ENCODE measurements at regions not wholly inside any gene's neighbourhood (a gene's known extent, or its start where the extent isn't known, plus 50 kb on each side); places are given as distances from the start of the nearest gene placed in this dataset.

DNA sequence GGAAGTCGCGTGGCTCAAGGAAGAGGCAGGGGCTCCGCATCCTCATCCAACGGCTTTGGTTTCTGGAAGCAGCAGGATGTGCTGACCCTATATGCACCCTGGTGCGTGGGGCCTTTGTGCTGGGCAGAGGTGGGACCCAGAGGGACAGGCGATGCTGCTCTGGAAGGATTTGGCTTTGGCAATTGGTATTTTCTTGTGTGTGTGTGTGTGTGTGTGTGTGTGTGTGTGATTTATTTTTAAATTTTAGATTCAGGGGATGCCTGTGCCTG lies 321.9 kb upstream of the ZNF507 start:
- Histone ChIP-seq H3K4me2 (ENCODE audit: low read length) (no peak overlapping the region), H3K4ac (ENCODE audit: low read depth, low read length) (no peak overlapping the region), H3K23ac (ENCODE audit: low read length) (no peak overlapping the region), H3K79me2 (ENCODE audit: control insufficient read depth, insufficient read depth, low read length) (no peaks in the 10 kb centered on the region), H3K4me1 (ENCODE audit: control insufficient read depth, low read depth, low read length) (no peaks in the 10 kb centered on the region), H2BK5ac (ENCODE audit: low read length) (no peak overlapping the region), H3K79me1 (ENCODE audit: low read length) (no peaks in the 10 kb centered on the region), H2AK5ac (ENCODE audit: low read length) (no peak overlapping the region), H3K27ac (ENCODE audit: low read depth, low read length) (no peak overlapping the region), H3K4me3 (ENCODE audit: low read length) (no peak overlapping the region), H3K56ac (ENCODE audit: low read length) (no peak overlapping the region), H3K9ac (ENCODE audit: low read length) (no peak overlapping the region), H3K18ac (ENCODE audit: low read length) (no peak overlapping the region), H3K36me3 (ENCODE audit: control insufficient read depth, insufficient read depth, low read length) (no peaks in the 10 kb centered on the region), H3K27me3 (ENCODE audit: insufficient read depth, low read length, poor library complexity) (no peaks in the 10 kb centered on the region), H2BK15ac (replicated peaks; ENCODE audit: low read depth) (no peak overlapping the region), H4K5ac (ENCODE audit: low read length) (no peak overlapping the region), H4K8ac (ENCODE audit: low read depth, low read length) (no peak overlapping the region), H2BK120ac (ENCODE audit: low read depth, low read length) (no peak overlapping the region)
- WGBS (ENCODE audit: extremely low coverage, insufficient coverage, low lambda C conversion rate), result no CpG with 5 or more reads among the region's 6 CpGs
- no peak for DNase-seq

DNA sequence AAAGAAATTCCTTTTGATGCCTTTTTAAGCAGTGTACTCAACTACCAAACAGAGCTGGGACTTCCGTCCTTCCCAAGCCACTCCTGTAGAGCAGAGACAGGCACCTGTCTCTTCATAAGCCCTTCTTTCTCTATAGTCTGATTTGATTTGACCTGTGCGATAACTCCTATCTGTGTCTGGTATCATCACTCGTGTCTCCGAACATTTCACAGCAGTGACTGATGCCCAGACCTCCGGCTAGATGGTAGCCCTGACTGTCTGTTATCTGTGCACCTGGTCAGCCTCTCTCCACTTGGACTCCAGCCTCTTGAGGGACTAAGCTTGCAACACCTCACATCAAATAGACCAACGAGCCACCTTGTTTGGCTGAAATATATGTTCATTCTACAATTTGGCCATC lies 316.2 kb upstream of the ZNF507 start:
- Histone ChIP-seq H3K9ac (ENCODE audit: low read length) (no peak overlapping the region), H3K79me2 (ENCODE audit: control insufficient read depth, insufficient read depth, low read length) (no peaks in the 10 kb centered on the region), H2AK5ac (ENCODE audit: low read length) (no peak overlapping the region), H3K27me3 (ENCODE audit: insufficient read depth, low read length, poor library complexity) (no peaks in the 10 kb centered on the region), H3K4ac (ENCODE audit: low read depth, low read length) (no peak overlapping the region), H3K18ac (ENCODE audit: low read length) (no peak overlapping the region), H4K8ac (ENCODE audit: low read depth, low read length) (no peak overlapping the region), H3K4me1 (ENCODE audit: control insufficient read depth, low read depth, low read length) (no peaks in the 10 kb centered on the region), H3K79me1 (ENCODE audit: low read length) (no peaks in the 10 kb centered on the region), H3K56ac (ENCODE audit: low read length) (no peak overlapping the region), H3K36me3 (ENCODE audit: control insufficient read depth, insufficient read depth, low read length) (no peaks in the 10 kb centered on the region), H3K4me3 (ENCODE audit: low read length) (no peak overlapping the region), H3K4me2 (ENCODE audit: low read length) (no peak overlapping the region), H2BK120ac (ENCODE audit: low read depth, low read length) (no peak overlapping the region), H3K27ac (ENCODE audit: low read depth, low read length) (no peak overlapping the region), H2BK15ac (replicated peaks; ENCODE audit: low read depth) (no peak overlapping the region), H3K23ac (ENCODE audit: low read length) (no peak overlapping the region), H4K5ac (ENCODE audit: low read length) (no peak overlapping the region), H2BK5ac (ENCODE audit: low read length) (no peak overlapping the region)
- no CpG with 5 or more reads among the region's 6 CpGs for WGBS (ENCODE audit: extremely low coverage, insufficient coverage, low lambda C conversion rate)
- no peak for DNase-seq

DNA sequence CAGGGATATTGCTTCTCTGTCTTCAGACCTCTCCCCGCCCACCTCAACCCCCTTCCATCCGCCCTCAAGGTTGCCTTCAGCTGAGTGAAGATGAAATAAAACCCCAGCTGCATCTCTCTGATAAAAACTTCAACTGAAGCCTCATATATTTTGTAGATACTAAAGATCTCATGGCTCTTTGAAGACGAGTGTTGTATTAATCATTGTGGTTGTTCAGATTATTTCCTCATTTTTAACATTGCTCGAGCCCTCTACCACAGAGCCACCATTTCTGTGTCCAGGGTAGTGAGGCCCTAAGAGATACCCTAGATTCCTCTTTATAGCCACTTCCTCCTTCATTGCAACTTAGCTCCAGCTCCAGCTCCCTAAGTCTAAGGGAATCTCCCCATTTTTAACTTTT lies 312.8 kb upstream of the ZNF507 start:
- H3K4me3 ChIP-seq (ENCODE audit: low read length), result no peak overlapping the region
- H3K56ac ChIP-seq (ENCODE audit: low read length), result no peak overlapping the region
- no peak overlapping the region for H3K18ac ChIP-seq (ENCODE audit: low read length)
- H3K23ac ChIP-seq (ENCODE audit: low read length), result no peak overlapping the region
- H3K79me2 ChIP-seq (ENCODE audit: control insufficient read depth, insufficient read depth, low read length), result no peaks in the 10 kb centered on the region
- no peak overlapping the region for H3K9ac ChIP-seq (ENCODE audit: low read length)
- no peak overlapping the region for H2BK15ac ChIP-seq (replicated peaks; ENCODE audit: low read depth)
- no peak overlapping the region for H2BK120ac ChIP-seq (ENCODE audit: low read depth, low read length)
- H3K4me1 ChIP-seq (ENCODE audit: control insufficient read depth, low read depth, low read length), result no peaks in the 10 kb centered on the region
- no peak for DNase-seq
- H3K4me2 ChIP-seq (ENCODE audit: low read length), result no peak overlapping the region
- H3K4ac ChIP-seq (ENCODE audit: low read depth, low read length), result no peak overlapping the region
- H3K36me3 ChIP-seq (ENCODE audit: control insufficient read depth, insufficient read depth, low read length), result no peaks in the 10 kb centered on the region
- H4K5ac ChIP-seq (ENCODE audit: low read length), result no peak overlapping the region
- no peaks in the 10 kb centered on the region for H3K27me3 ChIP-seq (ENCODE audit: insufficient read depth, low read length, poor library complexity)
- H3K27ac ChIP-seq (ENCODE audit: low read depth, low read length), result no peak overlapping the region
- H3K79me1 ChIP-seq (ENCODE audit: low read length), result no peaks in the 10 kb centered on the region
- no peak overlapping the region for H2AK5ac ChIP-seq (ENCODE audit: low read length)
- no peak overlapping the region for H4K8ac ChIP-seq (ENCODE audit: low read depth, low read length)
- H2BK5ac ChIP-seq (ENCODE audit: low read length), result no peak overlapping the region
- no CpG with 5 or more reads among the region's 4 CpGs for WGBS (ENCODE audit: extremely low coverage, insufficient coverage, low lambda C conversion rate)

DNA sequence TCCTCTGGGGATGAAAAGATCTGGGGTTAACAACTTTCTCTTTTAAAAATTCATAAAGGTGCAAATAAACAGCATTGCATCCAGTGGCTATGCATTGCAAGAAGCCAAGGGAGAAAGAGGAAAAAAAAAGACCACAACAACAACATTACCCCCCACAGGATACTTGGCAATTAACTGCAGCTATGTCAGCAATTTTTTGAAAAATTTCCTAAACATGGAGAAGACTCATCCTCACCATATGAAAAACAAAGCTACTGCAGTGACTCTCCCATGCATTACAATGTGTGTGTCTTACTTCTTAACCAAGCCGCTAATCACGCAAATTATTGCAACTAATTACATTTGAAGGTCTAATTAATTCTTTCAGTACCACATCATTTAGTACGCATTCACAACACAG lies 309.8 kb upstream of the ZNF507 start:
- no peak overlapping the region for H3K9ac ChIP-seq (ENCODE audit: low read length)
- no peak overlapping the region for H2BK5ac ChIP-seq (ENCODE audit: low read length)
- H4K8ac ChIP-seq (ENCODE audit: low read depth, low read length), result no peak overlapping the region
- H3K36me3 ChIP-seq (ENCODE audit: control insufficient read depth, insufficient read depth, low read length), result no peaks in the 10 kb centered on the region
- no peak overlapping the region for H3K4me2 ChIP-seq (ENCODE audit: low read length)
- H3K4me3 ChIP-seq (ENCODE audit: low read length), result no peak overlapping the region
- no peak for DNase-seq
- no peak overlapping the region for H4K5ac ChIP-seq (ENCODE audit: low read length)
- no CpG with 5 or more reads among the region's 3 CpGs for WGBS (ENCODE audit: extremely low coverage, insufficient coverage, low lambda C conversion rate)
- H3K56ac ChIP-seq (ENCODE audit: low read length), result no peak overlapping the region
- no peaks in the 10 kb centered on the region for H3K79me1 ChIP-seq (ENCODE audit: low read length)
- H3K18ac ChIP-seq (ENCODE audit: low read length), result no peak overlapping the region
- no peak overlapping the region for H3K23ac ChIP-seq (ENCODE audit: low read length)
- H3K27me3 ChIP-seq (ENCODE audit: insufficient read depth, low read length, poor library complexity), result no peaks in the 10 kb centered on the region
- no peaks in the 10 kb centered on the region for H3K79me2 ChIP-seq (ENCODE audit: control insufficient read depth, insufficient read depth, low read length)
- H2AK5ac ChIP-seq (ENCODE audit: low read length), result no peak overlapping the region
- no peak overlapping the region for H2BK15ac ChIP-seq (replicated peaks; ENCODE audit: low read depth)
- no peak overlapping the region for H3K27ac ChIP-seq (ENCODE audit: low read depth, low read length)
- H2BK120ac ChIP-seq (ENCODE audit: low read depth, low read length), result no peak overlapping the region
- no peaks in the 10 kb centered on the region for H3K4me1 ChIP-seq (ENCODE audit: control insufficient read depth, low read depth, low read length)
- no peak overlapping the region for H3K4ac ChIP-seq (ENCODE audit: low read depth, low read length)

DNA sequence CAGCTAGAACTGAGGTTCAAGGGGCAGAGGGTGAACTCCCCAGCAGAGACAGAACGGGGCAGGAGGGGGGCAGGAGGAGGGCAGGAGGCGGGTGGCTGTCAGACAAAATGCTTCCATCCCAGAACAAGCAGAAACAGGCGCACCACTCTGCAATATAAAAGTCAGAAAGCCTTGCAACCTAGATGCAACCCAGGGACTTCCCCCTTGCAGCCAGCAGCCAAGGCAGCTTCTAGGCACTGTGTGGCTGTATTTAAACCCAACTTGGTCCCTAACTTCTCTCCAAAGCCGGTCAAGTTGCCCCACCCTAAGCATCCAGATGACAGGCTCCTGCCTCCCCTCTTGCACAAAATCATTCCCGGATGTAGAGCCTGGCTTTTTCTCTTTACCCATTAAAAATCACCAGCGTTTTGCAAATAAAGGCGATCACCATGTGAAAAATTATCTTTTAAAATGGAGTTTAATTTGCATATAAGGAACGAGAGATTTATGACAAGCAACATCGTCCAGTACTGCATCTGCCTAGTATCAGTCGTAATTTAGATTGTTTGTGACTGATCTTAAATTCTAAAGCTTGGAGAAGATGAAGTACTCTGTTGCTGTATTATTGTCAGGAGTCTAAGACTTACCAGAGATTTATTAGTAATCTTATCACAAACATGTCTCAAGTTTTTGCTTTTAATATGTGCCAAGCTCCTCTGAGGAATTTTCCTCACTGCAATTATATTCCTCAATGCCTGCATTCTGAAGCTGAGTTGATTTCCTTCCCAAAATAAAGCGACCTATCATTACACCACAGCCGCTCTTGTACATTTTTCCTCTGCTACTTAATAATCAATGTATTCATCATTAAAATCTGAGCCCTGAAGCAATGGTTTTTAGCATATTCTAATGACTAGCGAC lies 307.1 kb upstream of the ZNF507 start:
- no peaks in the 10 kb centered on the region for H3K27me3 ChIP-seq (ENCODE audit: insufficient read depth, low read length, poor library complexity)
- H2AK5ac ChIP-seq (ENCODE audit: low read length), result no peak overlapping the region
- no peak overlapping the region for H3K23ac ChIP-seq (ENCODE audit: low read length)
- no peak overlapping the region for H3K27ac ChIP-seq (ENCODE audit: low read depth, low read length)
- no peaks in the 10 kb centered on the region for H3K36me3 ChIP-seq (ENCODE audit: control insufficient read depth, insufficient read depth, low read length)
- no peak overlapping the region for H3K4me3 ChIP-seq (ENCODE audit: low read length)
- no peak overlapping the region for H3K4me2 ChIP-seq (ENCODE audit: low read length)
- H3K9ac ChIP-seq (ENCODE audit: low read length), result no peak overlapping the region
- H3K79me2 ChIP-seq (ENCODE audit: control insufficient read depth, insufficient read depth, low read length), result no peaks in the 10 kb centered on the region
- no peak overlapping the region for H2BK5ac ChIP-seq (ENCODE audit: low read length)
- H3K56ac ChIP-seq (ENCODE audit: low read length), result no peak overlapping the region
- H2BK120ac ChIP-seq (ENCODE audit: low read depth, low read length), result no peak overlapping the region
- no peak overlapping the region for H3K18ac ChIP-seq (ENCODE audit: low read length)
- no peak overlapping the region for H4K5ac ChIP-seq (ENCODE audit: low read length)
- H2BK15ac ChIP-seq (replicated peaks; ENCODE audit: low read depth), result no peak overlapping the region
- H3K79me1 ChIP-seq (ENCODE audit: low read length), result no peaks in the 10 kb centered on the region
- no peak overlapping the region for H3K4ac ChIP-seq (ENCODE audit: low read depth, low read length)
- no peak for DNase-seq
- H3K4me1 ChIP-seq (ENCODE audit: control insufficient read depth, low read depth, low read length), result no peaks in the 10 kb centered on the region
- H4K8ac ChIP-seq (ENCODE audit: low read depth, low read length), result no peak overlapping the region
- WGBS (ENCODE audit: extremely low coverage, insufficient coverage, low lambda C conversion rate), result no CpG with 5 or more reads among the region's 13 CpGs

DNA sequence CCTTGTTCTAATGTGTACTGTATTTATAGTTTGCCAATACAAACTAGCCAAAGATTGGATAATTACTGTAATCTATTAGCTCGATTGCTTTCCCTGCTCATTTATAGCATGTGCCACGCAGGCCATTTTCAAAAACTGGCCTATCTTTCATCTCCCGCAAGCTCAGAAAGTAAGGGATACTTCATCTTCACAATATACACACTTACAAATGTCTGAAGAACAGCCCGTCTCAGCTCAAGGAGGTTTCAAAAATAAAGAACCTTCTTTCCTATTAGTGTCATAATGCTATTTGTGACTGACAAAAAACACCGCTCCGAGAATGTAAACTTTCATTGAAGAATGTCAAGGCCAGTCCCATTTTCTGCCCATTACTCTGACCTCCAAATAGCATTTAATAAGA lies 306.4 kb upstream of the ZNF507 start:
- Histone ChIP-seq H2BK5ac (ENCODE audit: low read length) (no peak overlapping the region), H3K79me1 (ENCODE audit: low read length) (no peaks in the 10 kb centered on the region), H4K5ac (ENCODE audit: low read length) (no peak overlapping the region), H3K4me1 (ENCODE audit: control insufficient read depth, low read depth, low read length) (no peaks in the 10 kb centered on the region), H3K18ac (ENCODE audit: low read length) (no peak overlapping the region), H4K8ac (ENCODE audit: low read depth, low read length) (no peak overlapping the region), H3K9ac (ENCODE audit: low read length) (no peak overlapping the region), H3K4ac (ENCODE audit: low read depth, low read length) (no peak overlapping the region), H3K27ac (ENCODE audit: low read depth, low read length) (no peak overlapping the region), H3K4me3 (ENCODE audit: low read length) (no peak overlapping the region), H3K27me3 (ENCODE audit: insufficient read depth, low read length, poor library complexity) (no peaks in the 10 kb centered on the region), H2AK5ac (ENCODE audit: low read length) (no peak overlapping the region), H3K4me2 (ENCODE audit: low read length) (no peak overlapping the region), H3K36me3 (ENCODE audit: control insufficient read depth, insufficient read depth, low read length) (no peaks in the 10 kb centered on the region), H3K79me2 (ENCODE audit: control insufficient read depth, insufficient read depth, low read length) (no peaks in the 10 kb centered on the region), H3K56ac (ENCODE audit: low read length) (no peak overlapping the region), H2BK15ac (replicated peaks; ENCODE audit: low read depth) (no peak overlapping the region), H2BK120ac (ENCODE audit: low read depth, low read length) (no peak overlapping the region), H3K23ac (ENCODE audit: low read length) (no peak overlapping the region)
- DNase-seq, result no peak
- no CpG with 5 or more reads among the region's 6 CpGs for WGBS (ENCODE audit: extremely low coverage, insufficient coverage, low lambda C conversion rate)

Data from mesendoderm (in vitro differentiated cells).